CD4-positive, alpha-beta T cell treated with Interferon gamma for 1 hour (primary cell): ENCODE measurements at regions not wholly inside any gene's neighbourhood (a gene's known extent, or its start where the extent isn't known, plus 50 kb on each side); places are given as distances from the start of the nearest gene placed in this dataset.
A peak's percentile ranks its signal among the peaks of the same experiment; 100 is the strongest.
"Not testable (repeated sequence)": the region's sequence is repeated elsewhere in the genome, so short reads cannot be mapped to it uniquely, and the experiment has no call there.

Source experiments
- DNase-seq: peaks from one replicate; pipeline ENCODE4 v3.0.0-alpha.2; 2020

- no peak for DNase-seq
These were observed 239.2 kb downstream of the RPIA start for GRCh38 chr2:88930659-88931058.

DNA sequence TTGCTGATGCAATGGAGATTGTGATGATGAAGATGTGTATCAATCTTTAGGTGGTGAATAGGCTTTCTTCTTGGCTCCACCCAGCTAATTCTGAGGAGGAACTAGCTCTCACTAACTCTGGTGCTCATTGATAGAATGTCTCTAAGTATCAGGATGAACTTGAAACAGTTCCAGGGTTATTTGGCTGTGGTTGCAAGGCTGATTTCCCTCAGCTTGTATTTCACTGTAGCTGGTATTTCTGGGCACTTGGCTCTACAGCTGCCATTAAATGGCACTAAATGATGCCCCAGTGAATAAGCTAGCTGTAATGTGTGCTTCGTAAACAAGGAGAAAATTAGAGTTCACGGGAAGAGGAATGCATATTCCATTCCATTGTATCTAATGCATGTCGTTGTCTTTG is 241.2 kb downstream of the RPIA start:
- DNase-seq = no peak

DNA sequence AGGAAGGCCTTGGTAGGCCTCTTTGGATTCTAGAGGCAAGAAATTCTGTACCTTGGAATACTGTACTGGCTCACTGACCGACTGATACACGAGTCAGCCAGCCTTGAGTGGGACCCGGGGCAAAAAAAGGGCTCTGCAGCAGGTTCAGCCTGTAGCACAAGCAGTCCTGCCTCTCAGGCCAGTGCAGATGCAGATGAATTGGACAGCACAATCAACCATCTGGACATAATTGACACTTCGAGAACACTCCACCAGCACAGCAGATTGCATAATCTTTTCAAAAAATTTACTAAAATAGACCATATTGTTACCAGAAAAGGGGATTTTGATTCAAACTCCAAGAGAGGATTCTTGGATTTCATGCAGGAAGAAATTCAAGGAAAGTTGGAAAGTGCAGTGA is 241.6 kb downstream of the RPIA start:
- DNase-seq = no peak

DNA sequence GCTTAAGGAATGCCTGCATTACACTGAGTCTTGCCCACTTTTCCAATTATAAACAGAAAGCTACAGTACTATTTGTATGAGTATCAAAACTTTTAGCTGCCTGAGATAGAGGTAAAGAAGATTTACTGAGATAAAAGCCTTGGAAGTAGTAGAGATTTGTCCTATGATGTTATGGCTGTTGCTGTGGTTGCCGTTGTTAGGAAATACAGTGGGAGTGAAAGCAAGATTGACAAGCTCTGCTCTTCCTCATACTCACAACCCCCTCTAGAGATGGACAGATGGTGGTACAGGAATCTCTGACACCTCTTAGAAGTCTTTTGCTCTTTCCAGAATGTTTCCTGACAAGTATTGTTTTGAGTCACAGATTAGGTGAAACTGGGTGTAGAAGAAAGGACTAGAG is 242.5 kb downstream of the RPIA start:
- no peak for DNase-seq

DNA sequence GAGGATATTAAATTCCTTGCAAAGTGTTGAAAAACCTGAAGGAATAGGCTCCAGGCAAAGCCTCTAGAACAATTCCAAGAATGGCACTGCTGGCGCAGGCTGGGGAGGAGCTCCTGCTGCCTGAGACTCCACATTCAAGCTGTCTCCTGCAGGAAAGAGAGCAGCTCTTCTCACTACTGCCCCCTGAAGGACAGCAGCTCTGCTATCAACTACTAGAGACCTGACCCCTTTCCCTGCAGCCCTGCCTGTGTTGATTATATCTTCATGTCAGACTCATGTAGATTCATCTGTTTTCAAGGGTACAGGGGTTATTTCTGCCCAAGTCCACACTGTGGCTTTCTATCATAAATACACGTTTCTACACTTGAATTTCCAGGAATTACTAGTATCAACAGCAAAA is 249.7 kb downstream of the RPIA start:
- DNase-seq = peak; percentile 2

DNA sequence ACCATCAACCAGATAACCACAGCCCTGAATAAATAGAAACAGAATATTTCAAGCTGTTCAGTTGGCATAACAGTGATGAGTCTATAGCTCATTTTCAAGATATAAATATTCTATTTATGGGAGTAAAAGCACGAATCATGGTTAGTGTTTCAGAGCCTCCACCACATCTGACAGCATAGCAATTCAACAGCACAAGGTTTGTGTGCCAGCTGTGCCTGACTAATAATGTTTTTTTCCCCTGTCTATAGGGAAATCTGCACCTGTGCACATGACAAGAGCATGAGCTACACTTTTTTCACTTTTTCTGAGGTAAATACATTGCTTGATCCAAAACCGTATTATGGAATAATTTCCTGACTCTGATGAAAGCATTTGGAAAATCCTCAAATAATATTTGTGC is 251.3 kb downstream of the RPIA start:
- no peak for DNase-seq

- no peak for DNase-seq
These were observed 257.9 kb downstream of the RPIA start for GRCh38 chr2:88949336-88949735.

DNA sequence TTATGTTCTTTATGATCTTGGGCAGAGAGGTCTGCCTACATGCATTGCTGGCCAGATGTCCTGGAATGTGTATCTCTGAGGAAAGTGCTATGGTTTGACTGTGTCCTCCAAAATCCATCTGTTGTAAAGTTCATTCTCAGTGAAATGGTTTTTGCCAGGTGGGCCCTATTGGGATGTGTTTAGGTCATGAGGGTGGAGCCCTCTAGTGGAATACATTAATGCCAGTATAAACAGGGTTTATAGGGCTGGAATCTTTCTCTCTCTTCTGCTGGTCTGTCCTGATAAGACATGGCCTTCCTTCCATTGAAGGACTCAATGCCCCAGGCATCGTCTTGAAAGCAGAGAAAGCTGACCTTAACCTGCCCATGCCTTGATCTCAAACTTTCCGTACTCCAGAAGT is 258.5 kb downstream of the RPIA start:
- DNase-seq = no peak

- DNase-seq = no peak
These were observed 264.1 kb downstream of the RPIA start for GRCh38 chr2:88955607-88956006.

- DNase-seq = no peak
These were observed 268.2 kb downstream of the RPIA start for GRCh38 chr2:88959480-88960204.

DNA sequence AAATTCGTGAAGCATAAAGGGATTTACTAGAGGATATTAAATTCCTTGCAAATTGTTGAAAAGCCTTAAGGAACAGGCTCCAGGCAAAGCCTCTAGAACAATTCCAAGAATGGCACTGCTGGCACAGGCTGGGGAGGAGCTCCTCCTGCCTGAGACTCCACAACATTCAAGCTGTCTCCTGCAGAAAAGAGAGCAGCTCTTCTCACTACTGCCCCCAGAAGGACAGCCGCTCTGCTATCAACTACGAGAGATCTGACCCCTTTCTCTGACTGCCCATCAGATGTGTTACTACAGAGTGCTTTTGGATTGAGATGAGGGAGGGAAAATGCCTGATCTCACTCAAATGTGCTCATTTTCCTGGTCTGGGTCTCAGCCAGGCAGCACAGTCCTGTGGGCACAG is 269.9 kb downstream of the RPIA start:
- not testable (repeated sequence) for DNase-seq

DNA sequence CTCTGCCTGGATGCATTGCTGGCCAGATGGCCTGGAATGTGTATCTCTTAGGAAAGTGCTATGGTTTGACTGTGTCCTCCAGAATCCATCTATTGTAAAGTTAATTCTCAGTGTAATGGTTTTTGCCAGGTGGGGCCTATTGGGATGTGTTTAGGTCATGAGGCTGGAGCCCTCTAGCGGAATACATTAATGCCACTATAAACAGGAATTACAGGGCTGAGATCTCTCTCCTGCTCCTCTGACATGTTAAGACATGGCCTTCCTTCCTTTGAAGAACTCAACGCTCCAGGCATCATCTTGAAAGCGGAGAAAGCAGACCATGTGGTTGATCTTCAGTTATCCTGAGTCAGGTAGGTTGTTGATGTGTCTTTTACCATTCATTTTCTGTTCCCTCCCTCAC is 276.4 kb downstream of the RPIA start:
- DNase-seq = no peak

- DNase-seq = not testable (repeated sequence)
These were observed 286.5 kb downstream of the RPIA start for GRCh38 chr2:88978011-88978410.

GRCh38 chr2:88978446-88978845 is 287.0 kb downstream of the RPIA start:
- not testable (repeated sequence) for DNase-seq

GRCh38 chr2:88984079-88984478 is 292.6 kb downstream of the RPIA start:
- DNase-seq = not testable (repeated sequence)

DNA sequence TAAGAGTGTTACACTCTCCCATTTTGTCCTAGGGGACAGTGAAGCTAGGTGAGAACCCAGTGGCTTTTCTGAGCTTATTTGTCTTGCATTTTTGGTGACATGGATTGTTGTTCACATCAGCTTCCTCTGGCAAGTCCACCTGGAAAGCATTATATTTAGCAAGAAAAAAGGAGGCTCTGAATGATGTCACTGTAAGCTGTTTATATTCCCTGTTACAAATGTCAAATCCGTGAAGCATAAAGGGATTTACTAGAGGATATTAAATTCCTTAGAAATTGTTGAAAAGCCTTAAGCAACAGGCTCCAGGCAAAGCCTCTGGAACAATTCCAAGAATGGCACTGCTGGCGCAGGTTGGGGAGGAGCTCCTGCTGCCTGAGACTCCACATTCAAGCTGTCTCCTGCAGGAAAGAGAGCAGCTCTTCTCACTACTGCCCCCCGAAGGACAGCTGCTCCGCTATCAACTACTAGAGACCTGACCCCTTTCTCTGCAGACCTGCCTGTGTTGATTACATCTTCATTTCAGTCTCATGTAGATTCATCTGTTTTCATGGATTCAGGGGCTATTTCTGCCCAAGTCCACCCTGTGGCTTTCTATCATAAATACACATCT is 295.4 kb downstream of the RPIA start:
- not testable (repeated sequence) for DNase-seq

DNA sequence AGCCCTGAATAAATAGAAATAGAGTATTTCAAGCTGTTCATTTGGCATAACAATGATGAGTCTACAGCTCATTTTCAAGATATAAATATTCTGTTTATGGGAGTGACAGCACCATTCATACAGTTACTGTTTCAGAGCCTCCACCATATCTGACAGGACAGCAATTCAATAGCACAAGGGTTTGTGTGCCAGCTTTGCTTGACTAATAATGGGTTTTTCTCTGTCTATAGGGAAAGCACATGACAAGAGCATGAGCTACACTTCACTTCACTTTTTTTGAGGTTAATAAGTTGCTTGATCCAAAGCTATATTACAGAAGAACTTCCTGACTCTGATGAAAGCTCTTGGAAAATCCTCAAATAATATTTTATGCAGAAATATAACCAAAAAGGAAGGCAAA is 297.1 kb downstream of the RPIA start:
- DNase-seq = not testable (repeated sequence)

- not testable (repeated sequence) for DNase-seq
These were observed 301.3 kb downstream of the RPIA start for GRCh38 chr2:88992819-88993218.

DNA sequence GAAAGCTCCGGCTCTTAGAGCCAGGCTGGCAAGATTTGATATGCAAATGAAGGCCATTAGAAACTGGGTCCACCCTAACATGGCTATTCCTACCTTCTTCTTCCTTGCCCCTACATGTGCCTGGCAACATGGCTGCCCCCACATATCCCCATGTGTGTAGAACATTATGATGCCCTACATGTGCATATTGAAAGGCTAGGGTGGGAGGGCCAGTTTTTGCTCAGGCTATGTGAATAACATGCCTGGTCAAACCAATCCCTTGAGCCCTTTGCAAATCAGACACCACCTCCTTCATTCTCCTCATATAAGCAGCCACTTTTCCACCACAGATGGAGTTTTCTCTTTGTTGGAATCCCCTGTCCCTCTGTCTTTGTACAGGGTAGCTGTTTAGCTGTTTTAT is 303.4 kb downstream of the RPIA start:
- not testable (repeated sequence) for DNase-seq

DNA sequence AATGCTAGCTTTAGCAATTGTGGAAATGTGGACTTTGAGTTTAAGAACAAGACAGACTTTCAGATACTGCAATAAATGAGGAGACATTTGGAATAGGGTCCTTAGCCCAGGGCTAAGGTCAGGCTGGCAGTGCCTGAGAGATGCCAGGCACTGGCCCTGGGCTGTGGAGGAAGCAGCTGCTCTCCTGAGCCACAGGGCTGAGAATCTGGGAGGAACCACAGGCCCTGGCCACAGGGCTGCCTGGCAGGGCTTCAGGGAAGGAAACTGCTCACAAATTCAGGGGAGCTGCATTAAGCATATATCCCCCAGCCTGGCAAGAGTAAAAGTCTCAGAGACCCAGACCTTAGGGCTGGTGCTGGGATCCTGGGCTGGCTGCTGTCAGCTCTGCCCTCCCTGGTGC is 305.1 kb downstream of the RPIA start:
- not testable (repeated sequence) for DNase-seq

- no peak for DNase-seq
These were observed 307.9 kb downstream of the RPIA start for GRCh38 chr2:88999365-88999764.

GRCh38 chr2:89000235-89000634 is 308.8 kb downstream of the RPIA start:
- DNase-seq = no peak

DNA sequence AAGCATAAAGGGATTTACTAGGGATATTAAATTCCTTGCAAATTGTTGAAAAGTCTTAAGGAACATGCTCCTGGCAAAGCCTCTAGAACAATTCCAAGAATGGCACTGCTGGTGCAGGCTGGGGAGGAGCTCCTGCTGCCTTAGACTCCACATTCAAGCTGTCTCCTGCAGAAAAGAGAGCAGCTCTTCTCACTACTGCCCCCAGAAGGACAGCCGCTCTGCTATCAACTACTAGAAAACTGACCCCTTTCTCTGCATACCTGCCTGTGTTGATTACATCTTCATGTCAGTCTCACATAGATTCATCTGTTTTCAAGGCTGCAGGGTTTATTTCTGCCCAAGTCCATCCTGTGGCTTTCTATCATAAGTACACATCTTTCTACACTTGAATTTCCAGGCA is 312.8 kb downstream of the RPIA start:
- DNase-seq = not testable (repeated sequence)

- not testable (repeated sequence) for DNase-seq
These were observed 329.1 kb downstream of the RPIA start for GRCh38 chr2:89020566-89020965.

GRCh38 chr2:89026296-89026695 is 334.8 kb downstream of the RPIA start:
- DNase-seq = not testable (repeated sequence)
